ENCODE measurements at regions not wholly inside any gene's neighbourhood (a gene's known extent, or its start where the extent isn't known, plus 50 kb on each side); places are given as distances from the start of the nearest gene placed in this dataset.

- TF ChIP-seq POLR2A (IDR thresholded peaks at IDR 0.05) (no peak), POLR2AphosphoS5 (IDR thresholded peaks at IDR 0.05) (no peak)
- TF ChIP-seq, protein P1, sequence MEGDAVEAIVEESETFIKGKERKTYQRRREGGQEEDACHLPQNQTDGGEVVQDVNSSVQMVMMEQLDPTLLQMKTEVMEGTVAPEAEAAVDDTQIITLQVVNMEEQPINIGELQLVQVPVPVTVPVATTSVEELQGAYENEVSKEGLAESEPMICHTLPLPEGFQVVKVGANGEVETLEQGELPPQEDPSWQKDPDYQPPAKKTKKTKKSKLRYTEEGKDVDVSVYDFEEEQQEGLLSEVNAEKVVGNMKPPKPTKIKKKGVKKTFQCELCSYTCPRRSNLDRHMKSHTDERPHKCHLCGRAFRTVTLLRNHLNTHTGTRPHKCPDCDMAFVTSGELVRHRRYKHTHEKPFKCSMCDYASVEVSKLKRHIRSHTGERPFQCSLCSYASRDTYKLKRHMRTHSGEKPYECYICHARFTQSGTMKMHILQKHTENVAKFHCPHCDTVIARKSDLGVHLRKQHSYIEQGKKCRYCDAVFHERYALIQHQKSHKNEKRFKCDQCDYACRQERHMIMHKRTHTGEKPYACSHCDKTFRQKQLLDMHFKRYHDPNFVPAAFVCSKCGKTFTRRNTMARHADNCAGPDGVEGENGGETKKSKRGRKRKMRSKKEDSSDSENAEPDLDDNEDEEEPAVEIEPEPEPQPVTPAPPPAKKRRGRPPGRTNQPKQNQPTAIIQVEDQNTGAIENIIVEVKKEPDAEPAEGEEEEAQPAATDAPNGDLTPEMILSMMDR (IDR thresholded peaks at IDR 0.05) = no peak
These were observed 273.9 kb downstream of the DIO2 start for GRCh38 chr14:79937433-79937832.

All from prostate gland (tissue), 2 donors.